ENCODE measurements at regions not wholly inside any gene's neighbourhood (a gene's known extent, or its start where the extent isn't known, plus 50 kb on each side); places are given as distances from the start of the nearest gene placed in this dataset.
A peak's percentile ranks its signal among the peaks of the same experiment; 100 is the strongest.

DNA sequence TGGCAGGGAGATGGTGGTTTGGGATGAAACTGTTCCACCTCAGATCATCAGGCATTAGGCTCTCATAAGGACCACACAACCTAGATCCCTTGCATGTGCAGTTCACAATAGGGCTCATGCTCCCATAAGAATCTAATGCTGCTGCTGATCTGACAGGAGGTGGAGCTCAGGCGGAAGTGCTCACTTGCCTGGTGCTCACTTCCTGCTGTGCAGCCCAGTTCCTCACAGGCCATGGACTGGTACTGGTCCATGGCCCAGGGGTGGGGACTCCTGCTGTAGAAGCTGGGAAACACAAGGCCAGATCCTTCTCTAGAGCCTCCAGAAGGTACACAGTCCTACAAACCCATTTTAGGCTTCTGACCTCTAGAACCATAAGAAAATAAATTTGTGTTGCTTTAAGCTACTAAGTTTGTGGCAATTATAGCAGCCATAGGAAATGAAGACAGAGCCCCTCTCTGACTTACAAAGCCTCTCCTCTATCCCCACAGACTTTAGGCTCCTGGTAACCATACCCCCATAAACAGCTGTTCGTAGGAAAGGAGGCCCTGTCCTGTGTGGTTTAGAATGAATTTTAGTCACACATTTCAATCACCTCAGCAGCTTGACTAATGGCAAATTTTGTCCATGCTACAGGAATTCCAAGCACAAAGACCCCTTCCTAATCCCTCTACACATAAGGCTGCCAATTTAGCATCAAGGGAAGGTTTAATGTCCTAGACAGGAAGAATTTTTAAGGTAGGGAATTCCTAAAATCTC lies 206.1 kb upstream of the PHYHIPL start:
- no peak for DNase-seq (ENCODE audit: low spot score)

GRCh38 chr10:58971211-58971610 lies 205.2 kb upstream of the PHYHIPL start:
- no peak for DNase-seq (ENCODE audit: low spot score)

DNA sequence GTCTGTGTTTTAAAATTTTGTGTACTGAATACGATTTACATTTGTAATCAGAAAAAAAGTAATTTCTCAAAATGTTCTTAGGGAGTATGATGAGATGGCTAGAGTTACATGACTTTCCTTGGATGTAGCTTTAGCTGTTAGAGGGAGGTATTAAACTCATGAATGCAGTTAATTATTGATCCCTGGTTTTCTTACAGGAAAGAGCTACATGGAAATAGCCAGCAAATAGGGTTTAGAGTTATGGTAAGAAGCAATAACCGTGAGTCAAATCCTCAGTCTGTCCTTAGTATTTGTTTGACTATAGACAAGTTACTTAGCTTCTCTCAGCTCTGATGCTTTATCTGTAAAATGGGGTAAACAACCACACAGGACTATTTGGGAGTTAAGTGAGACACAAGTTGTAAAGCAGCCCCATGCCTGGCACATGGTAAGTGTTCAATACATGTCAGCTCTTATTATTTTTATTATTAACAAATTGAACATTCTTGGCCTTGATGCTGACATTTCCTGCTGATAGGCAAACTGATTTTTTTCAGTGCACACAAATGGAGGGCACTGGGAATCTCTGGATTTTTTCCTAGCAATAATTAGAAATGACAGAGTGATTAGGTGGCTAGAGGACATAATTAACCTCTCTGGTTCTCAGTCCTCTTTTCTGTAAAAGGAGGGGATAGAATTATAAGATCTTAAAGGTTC lies 204.5 kb upstream of the PHYHIPL start:
- no peak for DNase-seq (ENCODE audit: low spot score)

- no peak for DNase-seq (ENCODE audit: low spot score)
Observed at GRCh38 chr10:58972576-58973234, 203.7 kb upstream of the PHYHIPL start.

DNA sequence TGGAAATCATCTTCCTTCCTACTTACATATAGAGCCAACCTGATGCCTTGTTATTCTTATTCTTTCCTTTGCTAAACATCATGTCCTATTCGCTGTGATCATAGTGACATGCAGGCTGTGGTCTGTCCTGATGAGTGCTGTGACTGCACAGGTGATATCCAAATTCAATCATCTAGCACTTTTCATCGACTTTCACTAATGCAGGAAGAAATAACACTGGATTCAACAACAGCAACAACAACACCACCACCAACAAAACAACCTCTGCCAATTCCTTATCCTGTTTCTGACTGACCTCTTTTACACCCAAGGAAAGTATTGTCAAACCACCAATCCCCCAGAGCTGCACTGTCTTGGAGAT lies 203.2 kb upstream of the PHYHIPL start:
- DNase-seq (ENCODE audit: low spot score) = no peak

DNA sequence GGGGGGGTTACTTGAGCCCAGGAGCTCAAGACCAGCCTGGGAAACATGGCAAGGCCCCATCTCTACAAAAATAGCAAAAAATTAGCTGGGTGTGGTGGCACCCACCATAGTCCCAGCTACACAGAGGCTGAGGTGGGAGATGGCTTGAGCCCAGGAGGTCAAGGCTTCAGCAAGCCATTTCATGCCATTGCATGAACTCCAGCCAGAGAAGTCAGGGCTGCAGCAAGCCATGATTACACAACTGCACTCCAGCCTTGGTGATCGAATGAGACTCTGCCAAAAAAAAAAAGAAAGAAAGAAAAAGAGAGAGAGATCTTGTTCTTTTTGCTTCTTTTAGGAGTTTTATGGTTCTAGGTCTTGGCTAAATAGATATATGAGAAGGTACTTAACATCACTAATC lies 200.2 kb upstream of the PHYHIPL start:
- DNase-seq (ENCODE audit: low spot score) = no peak

DNA sequence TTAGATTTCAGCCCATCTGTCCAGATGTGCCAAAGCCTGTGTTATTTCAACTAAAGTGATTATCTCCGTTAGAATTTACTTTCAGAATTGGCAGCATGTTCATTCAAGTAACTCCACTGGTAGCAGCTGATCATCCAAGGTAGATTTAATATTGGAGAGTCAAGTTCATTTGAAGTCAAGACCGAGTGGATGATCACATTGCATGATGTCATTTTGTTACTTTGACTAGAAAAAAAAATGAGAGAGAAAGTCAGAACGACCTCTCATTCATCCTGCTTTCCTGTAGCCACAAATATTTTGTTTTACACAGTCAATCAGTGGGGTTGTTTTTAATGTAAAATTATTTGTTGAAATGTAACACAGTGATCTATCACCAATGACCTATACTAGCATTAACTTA lies 196.7 kb upstream of the PHYHIPL start:
- DNase-seq (ENCODE audit: low spot score) = no peak

- no peak for DNase-seq (ENCODE audit: low spot score)
Observed at GRCh38 chr10:58980826-58981415, 195.5 kb upstream of the PHYHIPL start.

DNA sequence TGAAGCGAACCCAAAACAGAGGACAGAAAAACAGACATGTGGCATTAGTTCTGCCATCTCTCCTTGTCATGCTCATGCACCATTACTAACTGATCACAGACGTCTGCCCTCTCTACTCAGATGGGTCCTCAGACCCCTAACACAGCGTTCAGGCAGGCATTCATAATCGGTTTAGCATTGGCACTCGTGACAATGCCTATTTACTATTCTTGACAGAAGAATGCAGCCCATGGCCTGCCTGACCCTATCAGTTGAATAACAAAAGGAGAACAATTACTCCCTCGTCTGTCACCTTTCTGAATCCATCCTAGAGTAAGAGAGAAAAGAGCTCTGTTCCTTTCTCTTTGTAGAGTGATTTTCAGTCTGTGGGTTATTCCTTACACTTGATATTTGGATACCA lies 194.6 kb upstream of the PHYHIPL start:
- DNase-seq (ENCODE audit: low spot score) = no peak

DNA sequence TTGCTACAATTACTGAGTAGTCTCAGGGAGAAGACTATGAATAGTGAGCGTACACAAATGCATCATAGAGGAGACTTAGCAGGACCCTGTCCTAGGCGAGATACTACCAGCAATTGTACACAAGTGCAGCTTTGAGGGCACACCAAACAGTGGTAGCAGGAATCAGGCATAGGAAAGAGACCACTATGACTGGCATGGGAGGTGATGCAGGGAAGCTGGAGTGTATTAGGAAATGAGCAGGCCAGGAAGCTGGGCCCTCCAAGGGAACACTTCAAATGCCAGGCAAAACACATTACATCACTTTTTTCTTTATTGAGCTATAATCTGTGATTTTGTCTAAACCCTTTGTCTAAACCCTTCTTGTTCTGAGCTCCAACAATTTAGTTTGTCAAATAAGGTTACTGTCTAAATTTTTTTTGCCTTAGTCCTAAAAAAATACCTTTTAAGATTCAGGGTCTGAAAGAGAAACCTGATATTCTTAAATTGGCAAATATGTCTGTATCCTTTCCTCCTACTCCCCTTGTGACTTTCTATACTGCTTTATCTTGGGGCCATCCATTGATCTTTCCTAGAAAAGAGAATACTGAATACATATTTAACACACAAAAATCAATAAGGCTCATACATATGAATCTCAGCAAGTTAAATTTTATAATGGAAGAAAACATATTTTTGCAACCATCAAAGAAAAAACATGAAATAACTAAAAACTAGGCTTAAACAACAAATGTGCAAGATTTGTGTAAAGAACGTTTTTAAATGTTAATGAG lies 193.8 kb upstream of the PHYHIPL start:
- DNase-seq (ENCODE audit: low spot score) = no peak

DNA sequence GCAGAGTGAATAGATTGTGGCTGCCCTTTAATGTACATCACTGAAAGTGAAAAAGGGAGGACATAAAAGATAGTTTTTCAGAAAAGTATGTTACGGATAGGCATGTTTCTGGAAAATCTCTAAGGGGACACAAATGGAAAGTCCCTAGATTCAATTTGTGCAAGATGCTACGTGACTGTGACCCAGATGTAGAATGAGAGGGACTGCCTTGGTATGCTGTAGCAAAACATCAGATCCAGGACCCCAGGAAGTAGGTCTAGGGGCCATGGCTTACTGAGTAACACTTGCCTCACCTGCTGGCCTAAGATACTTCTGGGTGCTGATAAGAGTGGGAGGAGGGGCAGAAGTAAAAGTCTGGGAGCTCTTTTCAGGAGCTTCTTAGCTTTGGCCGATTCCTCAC lies 191.2 kb upstream of the PHYHIPL start:
- DNase-seq (ENCODE audit: low spot score) = no peak

GRCh38 chr10:58989486-58990039 lies 186.9 kb upstream of the PHYHIPL start:
- DNase-seq (ENCODE audit: low spot score) = no peak

GRCh38 chr10:58990693-58991092 lies 185.8 kb upstream of the PHYHIPL start:
- no peak for DNase-seq (ENCODE audit: low spot score)

DNA sequence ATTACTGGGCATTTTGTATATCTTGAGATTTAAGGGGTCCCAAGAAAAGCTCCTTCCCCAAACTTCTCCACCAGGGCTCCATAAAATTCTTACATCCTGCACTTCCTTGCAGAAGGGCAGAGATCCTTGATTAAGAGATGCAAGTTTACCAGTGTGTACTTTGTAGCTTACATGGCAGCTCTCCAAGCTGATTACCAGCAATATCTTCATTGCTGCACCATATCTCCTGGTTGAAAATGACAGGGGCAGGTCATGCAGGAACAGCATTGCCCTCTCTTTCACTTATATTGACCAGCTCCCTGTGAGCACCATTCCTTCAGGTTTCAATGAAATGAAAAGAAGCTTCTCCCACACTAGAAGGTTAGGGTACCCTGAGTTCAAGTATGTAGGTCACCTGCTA lies 184.6 kb upstream of the PHYHIPL start:
- DNase-seq (ENCODE audit: low spot score) = no peak

DNA sequence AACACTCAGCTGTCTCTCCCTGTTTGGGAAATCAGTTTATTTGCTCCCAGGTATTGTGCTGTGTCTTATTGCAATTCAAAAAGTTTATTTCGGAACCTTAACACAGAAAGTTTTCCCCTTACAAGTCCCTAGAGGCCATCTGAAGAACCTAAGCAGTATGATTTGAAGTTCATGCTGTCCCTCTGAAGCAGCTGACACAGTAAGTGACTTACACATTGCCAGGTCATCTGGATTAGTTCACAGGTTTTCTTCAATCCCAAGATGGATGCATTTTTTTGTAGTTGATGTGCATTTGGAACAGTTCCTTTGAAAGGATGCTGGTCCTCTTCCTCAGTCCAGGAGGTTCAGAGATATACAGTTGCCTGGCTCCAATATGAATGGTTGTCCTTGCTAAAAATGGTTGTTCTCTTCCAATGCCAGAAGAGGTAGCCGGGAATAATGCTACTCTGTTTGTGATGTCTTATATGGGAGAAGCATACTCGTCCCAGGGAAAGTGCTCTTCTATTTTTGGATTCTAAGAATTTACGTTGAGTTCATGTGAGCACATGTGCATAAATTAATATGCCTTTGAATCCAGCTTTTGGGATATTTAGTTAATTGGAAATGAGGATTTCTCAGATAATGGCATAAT lies 183.5 kb upstream of the PHYHIPL start:
- no peak for DNase-seq (ENCODE audit: low spot score)

DNA sequence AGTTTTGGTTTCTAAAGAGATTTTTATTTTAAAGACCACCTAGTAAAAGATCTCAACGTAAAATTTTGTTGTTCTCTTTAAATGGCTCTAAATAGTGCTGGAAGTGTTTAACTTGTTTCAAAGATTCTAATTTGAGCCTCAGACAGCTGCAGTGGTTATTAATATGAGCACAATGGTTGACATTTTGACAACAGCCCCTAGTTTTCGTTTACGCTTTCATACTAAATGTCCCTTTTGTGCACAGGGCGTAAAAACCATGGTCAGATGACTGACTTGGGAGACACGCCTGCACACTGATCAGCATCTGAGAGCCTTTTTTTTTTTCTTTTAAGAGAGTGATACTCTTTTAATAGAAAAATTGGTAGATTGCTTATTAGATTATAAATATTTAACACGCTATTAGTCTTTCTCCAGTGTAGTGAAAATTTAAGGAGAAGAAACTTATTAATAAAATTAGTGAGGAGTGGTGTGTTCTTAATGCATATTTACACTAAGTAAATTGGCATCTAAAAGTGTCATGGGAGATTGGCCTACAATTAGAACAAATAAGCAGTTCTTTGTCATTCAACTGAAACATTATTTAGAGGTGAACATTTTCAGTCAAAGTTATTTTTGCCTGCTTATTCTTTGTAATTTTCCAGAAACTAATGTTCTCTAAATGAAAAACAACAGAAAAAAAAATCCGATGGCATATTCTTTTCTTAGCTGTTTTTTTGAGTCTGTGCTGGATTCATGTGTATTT lies 182.8 kb upstream of the PHYHIPL start:
- peak; percentile 34 for DNase-seq (ENCODE audit: low spot score)

GRCh38 chr10:58994226-58995057 lies 182.0 kb upstream of the PHYHIPL start:
- DNase-seq (ENCODE audit: low spot score) = no peak

DNA sequence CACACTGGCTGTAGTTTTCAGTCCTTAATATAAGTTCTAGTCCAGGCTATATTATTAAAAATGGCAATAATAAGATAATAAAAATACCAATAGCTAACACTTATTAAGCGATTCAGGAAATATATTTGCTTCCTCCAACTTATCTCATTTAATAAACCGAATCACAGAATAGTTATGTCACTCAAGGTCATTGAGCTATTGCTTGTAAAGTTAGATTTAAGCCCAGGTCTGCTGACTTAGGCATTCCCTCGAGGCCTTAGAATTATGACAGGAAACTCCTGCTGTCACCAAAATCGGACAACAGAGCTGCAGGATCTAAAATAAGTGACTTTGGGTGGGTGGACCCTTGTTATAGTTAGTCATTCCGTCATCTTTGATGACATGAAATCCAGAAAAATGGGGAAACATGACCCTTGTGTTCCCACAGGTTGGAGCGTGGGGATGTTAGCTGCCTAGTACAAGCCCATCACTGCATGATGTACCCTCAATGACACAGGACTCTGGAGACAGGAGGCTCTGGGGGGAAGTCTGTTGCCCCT lies 181.3 kb upstream of the PHYHIPL start:
- no peak for DNase-seq (ENCODE audit: low spot score)

- DNase-seq (ENCODE audit: low spot score) = no peak
Observed at GRCh38 chr10:58996063-58996462, 180.4 kb upstream of the PHYHIPL start.

Measured in COLO829 (cell line).